K562 (cell line): ENCODE measurements at regions not wholly inside any gene's neighbourhood (a gene's known extent, or its start where the extent isn't known, plus 50 kb on each side); places are given as distances from the start of the nearest gene placed in this dataset.

Source experiments
- CBX3 ChIP-seq, 2 experiments: IDR thresholded peaks; 1 replicate in 1 of 2; 2 replicates in 1 of 2; pipeline ENCODE4 v1.6.1; 2012; ENCODE audit warnings: inconsistent platforms in 2 of 2, low read length in 2 of 2, borderline replicate concordance in 1 of 2, control low read depth in 1 of 2
- EP400 ChIP-seq: fragments of 450-650 bp; IDR thresholded peaks from 2 replicates; pipeline ENCODE4 v1.6.1; 2017; ENCODE audit warnings: antibody characterized with exemption, mild to moderate bottlenecking, moderate library complexity
- GABPA ChIP-seq: fragments of 200-800 bp; sonication (Bioruptor generic); conservative IDR thresholded peaks from 2 replicates; pipeline ENCODE4 v1.6.1; 2016; ENCODE audit warnings: low read depth, missing genetic modification characterization, missing compliant biosample characterization
- GTF3C2 ChIP-seq: IDR thresholded peaks from 3 replicates; pipeline ENCODE4 v1.6.1; 2011; ENCODE audit warnings: borderline replicate concordance, mild to moderate bottlenecking, moderate library complexity; ENCODE audit not compliant: insufficient read length; ENCODE audit errors: extremely low read depth
- KDM2B ChIP-seq: fragments of 250-450 bp; sonication (Bioruptor Pico); IDR thresholded peaks from 2 replicates; pipeline ENCODE4 v1.8.0; 2021; ENCODE audit warnings: mild to moderate bottlenecking, moderate library complexity
- KLF16 ChIP-seq: IDR thresholded peaks from 2 replicates; pipeline ENCODE4 v1.6.1; 2016; ENCODE audit warnings: antibody characterized with exemption
- SP1 ChIP-seq: sonication (generic); formaldehyde crosslinking; IDR thresholded peaks from 2 replicates; pipeline ENCODE4 v1.8.1; 2022; ENCODE audit warnings: mild to moderate bottlenecking, missing genetic modification reagents
- SRSF7 ChIP-seq: fragments of 200-400 bp; formaldehyde crosslinking; optimal IDR thresholded peaks from 2 replicates; pipeline ENCODE3; 2017; ENCODE audit warnings: mild to moderate bottlenecking, low read depth, low read length
- TARDBP ChIP-seq: fragments of 450-650 bp; IDR thresholded peaks from 2 replicates; pipeline ENCODE4 v1.6.1; 2016
- ZBTB40 ChIP-seq, 2 experiments: fragments of 450-650 bp in 1 of 2; sonication (generic) in 1 of 2; formaldehyde crosslinking in 1 of 2; IDR thresholded peaks; 2 replicates each; pipeline versions ENCODE4 v1.7.1 to v1.9.0; 2016 to 2022; ENCODE audit warnings: inconsistent platforms in 1 of 2, mild to moderate bottlenecking in 1 of 2, missing genetic modification reagents in 1 of 2
- ZNF133 ChIP-seq: fragments of 250-450 bp; sonication (Bioruptor Pico); IDR thresholded peaks from 2 replicates; pipeline ENCODE4 v1.4.0; 2020; ENCODE audit warnings: mild to moderate bottlenecking
- TF ChIP-seq, protein P1 (sequence below): fragments of 250-450 bp; sonication (Bioruptor Pico); IDR thresholded peaks from 2 replicates; pipeline ENCODE4 v1.4.0; 2020; ENCODE audit warnings: mild to moderate bottlenecking, moderate library complexity, borderline replicate concordance

DNA sequence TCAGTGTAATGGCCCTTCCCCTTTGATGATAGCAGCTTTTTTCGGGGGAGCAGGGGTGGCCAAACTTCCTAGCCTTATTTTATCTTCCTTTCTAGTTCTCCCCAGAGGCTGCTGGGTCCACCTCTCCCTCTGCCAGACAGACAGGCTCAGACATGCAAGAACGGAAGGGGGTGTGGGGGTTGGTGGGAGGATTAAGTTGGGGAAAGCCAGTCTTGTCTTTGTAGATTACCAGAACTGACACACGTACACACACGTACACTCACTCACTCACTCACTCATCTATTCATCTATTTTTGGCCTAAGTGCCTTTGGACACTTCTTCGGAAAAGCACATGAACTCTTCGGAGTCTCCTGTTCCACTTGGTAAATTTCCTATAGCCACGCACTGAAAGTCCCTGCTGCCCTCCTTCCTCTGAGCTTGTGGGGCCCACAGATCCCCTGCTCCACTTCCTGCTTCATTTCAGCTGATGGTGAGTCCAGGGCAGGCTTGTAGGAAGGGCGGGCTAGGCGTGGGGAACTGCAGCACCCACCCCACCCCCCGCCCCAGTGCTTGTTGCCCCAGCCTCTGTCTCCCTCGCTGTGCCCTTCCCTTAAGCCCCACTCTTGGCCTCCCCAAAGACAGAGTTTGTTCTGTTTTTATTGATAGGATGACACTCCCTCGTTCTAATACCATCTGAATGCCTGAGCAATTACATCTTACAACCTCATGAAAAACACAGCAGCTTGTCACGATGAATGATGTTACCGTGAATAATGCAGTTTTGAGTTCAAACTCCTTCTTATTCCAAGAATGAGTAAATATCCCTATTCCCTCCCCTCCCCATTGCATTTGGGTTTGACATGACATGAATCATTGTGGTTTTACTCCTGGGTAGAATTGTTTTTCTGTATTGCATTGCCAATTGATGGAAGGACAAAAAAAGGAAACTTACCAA, 60.7 kb upstream of the ATP5PO start (continued):
- TF ChIP-seq ZBTB40 (IDR thresholded peaks at IDR 0.05) (no peak), ZBTB40 (CRISPR knock-in tag; IDR thresholded peaks at IDR 0.05) (no peak), KLF16 (no peak; the same call in 1 of the 2 replicates), SRSF7 (no peak), GABPA (tag) (peak; percentile 67), SP1 (CRISPR knock-in tag) (no peak), ZNF133 (no peak), EP400 (0 out of 2 replicates have a peak, but pooled peaks have one; percentile 57), KDM2B (CRISPR knock-in tag) (no peak), GTF3C2 (no peak), TARDBP (no peak), CBX3 (IDR thresholded peaks at IDR 0.05; ENCODE audit: borderline replicate concordance in 1 of 2, low read length in 2 of 2) (no peak)
- TF ChIP-seq, protein P1, sequence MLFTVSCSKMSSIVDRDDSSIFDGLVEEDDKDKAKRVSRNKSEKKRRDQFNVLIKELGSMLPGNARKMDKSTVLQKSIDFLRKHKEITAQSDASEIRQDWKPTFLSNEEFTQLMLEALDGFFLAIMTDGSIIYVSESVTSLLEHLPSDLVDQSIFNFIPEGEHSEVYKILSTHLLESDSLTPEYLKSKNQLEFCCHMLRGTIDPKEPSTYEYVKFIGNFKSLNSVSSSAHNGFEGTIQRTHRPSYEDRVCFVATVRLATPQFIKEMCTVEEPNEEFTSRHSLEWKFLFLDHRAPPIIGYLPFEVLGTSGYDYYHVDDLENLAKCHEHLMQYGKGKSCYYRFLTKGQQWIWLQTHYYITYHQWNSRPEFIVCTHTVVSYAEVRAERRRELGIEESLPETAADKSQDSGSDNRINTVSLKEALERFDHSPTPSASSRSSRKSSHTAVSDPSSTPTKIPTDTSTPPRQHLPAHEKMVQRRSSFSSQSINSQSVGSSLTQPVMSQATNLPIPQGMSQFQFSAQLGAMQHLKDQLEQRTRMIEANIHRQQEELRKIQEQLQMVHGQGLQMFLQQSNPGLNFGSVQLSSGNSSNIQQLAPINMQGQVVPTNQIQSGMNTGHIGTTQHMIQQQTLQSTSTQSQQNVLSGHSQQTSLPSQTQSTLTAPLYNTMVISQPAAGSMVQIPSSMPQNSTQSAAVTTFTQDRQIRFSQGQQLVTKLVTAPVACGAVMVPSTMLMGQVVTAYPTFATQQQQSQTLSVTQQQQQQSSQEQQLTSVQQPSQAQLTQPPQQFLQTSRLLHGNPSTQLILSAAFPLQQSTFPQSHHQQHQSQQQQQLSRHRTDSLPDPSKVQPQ (CRISPR knock-in tag), result no peak
